HG03354 (cell line): ENCODE measurements at regions not wholly inside any gene's neighbourhood (a gene's known extent, or its start where the extent isn't known, plus 50 kb on each side); places are given as distances from the start of the nearest gene placed in this dataset.
A peak's percentile ranks its signal among the peaks of the same experiment; 100 is the strongest.

Source experiments
- ATAC-seq: cut with Tn5 transposase; IDR thresholded peaks from one replicate; pipeline ENCODE4 v1.9.1; 2021; ENCODE audit warnings: mild to moderate bottlenecking; ENCODE audit not compliant: unreplicated experiment, poor library complexity, severe bottlenecking

GRCh38 chr2:150174056-150174805 lies 313.2 kb downstream of the RND3 start:
- no peak for ATAC-seq

DNA sequence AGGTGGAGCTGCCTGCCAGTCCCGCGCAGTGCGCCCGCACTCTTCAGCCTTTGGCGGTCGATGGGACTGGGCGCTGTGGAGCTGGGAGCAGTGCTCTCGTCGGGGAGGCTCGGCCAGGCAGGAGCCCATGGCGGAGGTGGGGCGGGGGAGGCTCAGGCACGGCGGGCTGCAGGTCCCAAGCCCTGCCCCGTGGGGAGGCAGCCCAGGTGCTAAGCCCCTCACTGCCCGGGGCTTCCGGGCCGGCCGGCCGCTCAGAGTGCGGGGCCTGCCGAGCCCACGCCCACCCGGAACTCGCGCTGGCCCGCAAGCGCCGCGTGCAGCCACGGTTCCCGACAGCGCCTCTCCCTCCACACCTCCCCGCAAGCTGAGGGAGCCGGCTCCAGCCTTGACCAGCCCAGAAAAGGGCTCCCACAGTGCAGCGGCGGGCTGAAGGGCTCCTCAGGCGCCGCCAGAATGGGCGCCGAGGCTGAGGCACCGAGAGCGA lies 316.4 kb downstream of the RND3 start:
- ATAC-seq: no peak

DNA sequence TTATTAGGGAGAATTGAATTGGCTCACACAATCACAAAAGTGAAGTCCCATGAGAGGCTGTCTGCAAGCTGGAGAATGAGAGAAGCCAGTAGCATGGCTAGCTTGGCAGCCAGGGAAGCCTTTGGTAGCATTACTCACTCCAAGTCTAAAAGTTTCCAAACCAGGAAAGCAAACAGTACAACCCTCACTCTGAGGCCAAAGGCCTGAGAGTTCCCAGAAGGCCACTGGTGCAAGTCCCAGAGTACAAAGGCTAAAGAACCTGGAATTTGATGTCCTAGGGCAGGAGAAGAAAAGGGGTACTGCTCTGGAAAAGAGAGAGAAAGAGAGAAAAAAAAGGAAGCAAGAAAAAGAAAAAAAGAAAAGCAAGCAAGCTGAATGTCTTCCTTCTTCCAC lies 318.2 kb downstream of the RND3 start:
- ATAC-seq: no peak

DNA sequence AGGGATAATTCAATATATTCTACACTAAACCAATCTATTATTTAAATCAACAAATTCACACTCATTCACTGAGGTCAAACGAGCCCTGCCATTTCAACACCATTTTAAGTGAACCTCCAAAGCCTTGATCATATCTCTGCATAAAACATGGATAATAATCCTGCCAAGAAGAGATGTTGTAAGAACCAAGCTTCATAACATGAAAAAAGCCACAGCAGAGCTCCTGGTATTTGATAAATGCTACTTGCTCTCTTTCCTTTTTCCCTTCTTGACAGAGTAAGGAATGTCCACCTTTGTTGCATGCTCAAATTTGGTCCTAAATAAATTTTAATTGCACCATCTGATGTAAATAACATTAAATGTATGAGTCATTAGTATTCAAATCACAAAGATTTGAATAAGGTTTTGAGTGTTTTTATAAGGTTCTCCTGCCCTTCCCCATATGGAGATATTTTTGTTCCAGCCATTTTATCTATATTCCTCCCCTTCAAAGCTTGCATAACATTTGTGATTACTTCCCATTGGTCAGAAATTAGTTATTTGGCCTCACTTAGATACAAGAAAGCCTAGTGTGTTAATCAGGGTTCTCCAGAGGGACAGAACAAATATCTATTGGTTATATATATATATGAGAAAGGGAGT lies 318.8 kb downstream of the RND3 start:
- no peak for ATAC-seq

DNA sequence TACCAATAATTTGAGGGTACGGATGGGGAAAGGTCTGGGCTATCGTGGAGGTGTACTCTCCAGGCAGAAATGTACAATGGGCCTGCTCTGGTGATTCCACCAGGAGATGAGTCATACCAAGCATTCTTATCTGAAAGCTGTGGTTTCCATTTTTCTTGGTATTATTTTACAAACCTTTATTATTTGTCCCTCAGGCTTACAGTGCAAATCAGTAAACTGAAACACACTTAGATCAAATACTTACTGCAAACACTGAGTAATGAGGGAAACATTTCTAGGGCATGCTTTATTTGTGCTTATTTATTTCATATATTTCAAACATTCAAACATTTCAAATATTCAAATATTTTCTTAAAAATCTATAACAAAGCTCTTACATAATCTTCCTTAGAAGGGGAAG lies 319.8 kb downstream of the RND3 start:
- peak; percentile 87 for ATAC-seq

- ATAC-seq: no peak
Measured at GRCh38 chr2:150166313-150167051, 321.0 kb downstream of the RND3 start.

DNA sequence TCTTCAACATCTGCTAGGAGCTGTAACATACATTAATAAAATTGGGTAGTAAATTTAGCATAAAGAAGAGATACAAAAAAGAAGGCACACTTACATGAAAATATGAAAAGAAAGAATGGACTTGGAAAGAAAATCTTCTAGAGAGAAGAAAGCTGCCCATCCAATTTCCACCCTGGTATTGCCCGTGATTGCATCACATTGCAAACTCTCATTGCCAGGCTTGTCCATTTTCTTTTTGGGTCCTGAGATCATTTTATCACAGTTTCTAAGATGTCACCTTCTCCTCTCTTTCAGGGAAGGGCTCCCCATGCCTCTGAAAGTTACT lies 321.5 kb downstream of the RND3 start:
- ATAC-seq: no peak

DNA sequence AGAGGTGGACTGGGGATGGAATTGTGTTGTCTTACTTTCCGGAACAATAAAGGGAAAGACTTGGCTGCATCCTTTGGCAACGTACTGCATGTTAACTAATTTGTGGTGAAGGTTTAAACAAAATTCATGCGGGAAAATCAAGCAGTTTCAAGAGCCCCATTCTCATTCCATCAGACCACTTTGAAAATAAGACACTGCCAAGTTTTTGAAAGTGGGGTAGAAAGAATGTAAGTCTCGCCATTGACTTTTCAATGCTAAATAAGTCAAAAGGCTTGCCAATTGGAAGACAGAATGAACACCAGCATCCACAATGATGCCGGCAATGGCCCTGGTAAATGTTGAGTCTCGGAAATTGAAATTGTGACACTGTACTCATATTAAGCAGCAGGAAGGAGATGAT lies 322.0 kb downstream of the RND3 start:
- ATAC-seq: no peak

DNA sequence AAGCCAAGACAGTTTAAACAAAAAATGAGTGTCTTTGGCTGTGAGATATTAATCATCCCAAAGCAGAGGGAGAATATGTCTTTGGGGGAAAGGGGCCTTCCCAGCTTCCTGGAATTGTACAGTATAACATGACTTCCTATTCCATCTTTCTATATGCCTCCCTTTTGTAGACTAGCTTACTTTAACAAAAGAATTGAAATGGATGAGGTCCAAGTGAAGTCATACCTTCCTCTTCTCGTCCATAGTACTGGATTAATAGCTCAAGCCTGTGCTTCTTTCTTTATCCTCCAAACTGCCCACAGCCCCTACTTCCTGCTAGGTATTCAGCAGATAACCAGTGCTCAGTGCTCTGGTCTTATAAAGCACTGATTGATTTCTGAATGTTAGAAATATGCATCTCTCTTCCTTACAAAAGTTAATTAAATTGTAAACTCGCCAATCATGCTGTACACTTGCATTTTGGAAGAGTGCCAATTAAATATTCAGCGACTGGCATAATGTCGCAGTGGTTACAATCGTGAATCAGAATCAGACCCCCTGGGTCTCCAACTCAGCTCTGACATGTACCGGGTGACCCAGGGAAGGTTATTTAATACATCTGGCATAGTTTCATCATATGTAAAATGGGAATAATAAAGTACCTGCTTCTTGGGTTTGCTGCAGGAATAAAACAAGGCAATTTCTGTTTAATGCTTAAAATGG lies 325.1 kb downstream of the RND3 start:
- ATAC-seq: no peak

DNA sequence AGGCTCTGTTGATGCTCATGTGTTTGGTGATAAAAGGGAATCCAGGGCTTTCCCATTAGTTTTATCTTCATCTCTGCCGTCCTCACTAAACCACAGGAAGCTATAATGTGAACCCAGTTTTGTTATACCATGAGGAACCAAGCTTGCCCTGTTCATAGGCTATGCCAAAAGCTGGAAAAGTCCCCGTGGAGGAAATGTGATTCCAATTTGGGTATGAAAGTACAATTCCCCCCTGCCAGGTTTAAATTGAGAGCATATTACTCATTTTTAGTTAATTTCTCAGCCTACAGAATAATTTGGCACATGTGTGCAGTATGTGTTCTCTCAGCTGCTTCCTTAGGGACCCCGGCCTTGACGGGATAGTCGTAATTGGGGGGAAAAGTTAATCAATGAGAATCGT lies 327.4 kb downstream of the RND3 start:
- ATAC-seq: no peak

DNA sequence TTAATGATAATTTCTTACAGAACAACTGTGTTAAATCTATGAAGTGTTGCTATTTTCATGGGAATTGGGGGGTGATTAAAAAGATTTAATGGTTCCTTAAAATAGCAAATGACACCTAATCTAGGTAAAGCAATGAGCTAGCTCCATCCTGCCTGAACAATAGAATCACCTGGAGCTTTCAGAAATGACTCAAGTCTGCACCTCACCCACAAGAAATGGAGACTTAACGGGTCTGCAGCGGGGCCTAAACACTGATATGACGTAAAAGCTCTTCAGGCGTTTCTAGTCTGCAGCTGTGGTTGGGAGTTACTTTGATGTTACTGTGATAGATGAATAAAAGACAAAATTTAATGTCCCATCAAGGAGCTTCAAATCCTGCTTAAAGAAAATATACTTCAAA lies 328.2 kb downstream of the RND3 start:
- ATAC-seq: no peak

- ATAC-seq: no peak
Measured at GRCh38 chr2:150156876-150157275, 330.6 kb downstream of the RND3 start.

- ATAC-seq: no peak
Measured at GRCh38 chr2:150156415-150156814, 331.1 kb downstream of the RND3 start.

- ATAC-seq: no peak
Measured at GRCh38 chr2:150154308-150154797, 333.1 kb downstream of the RND3 start.

DNA sequence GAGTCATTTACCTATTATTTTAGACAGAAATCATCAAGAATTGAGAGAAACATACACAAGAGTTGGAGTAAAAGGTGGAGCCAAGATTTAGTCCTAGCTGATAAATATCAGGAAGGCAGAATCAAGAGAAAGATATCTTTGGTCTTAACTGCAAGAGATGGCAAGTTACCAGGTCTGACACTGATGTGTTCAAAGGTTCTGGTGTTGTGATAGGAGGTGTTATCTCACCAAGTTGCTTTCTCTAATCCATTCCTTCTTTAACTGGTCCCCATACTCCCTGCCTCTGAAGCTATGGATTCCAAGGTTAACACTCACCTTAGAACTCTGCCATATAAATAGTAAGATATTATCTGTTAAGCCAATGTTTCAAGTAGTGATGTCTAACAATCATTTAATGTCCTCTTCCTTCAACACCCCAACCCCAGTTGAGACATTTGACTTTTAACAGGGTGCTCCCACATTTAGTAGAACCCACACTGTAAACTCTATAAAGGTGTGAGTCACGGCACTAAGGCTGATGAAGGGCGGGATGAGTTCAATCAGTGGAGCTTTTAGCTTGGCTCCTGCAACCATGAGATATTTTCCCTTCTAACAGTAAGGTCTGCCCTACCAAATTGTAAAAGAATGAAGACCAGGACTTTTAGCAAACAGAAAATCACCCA lies 333.7 kb downstream of the RND3 start:
- ATAC-seq: no peak

DNA sequence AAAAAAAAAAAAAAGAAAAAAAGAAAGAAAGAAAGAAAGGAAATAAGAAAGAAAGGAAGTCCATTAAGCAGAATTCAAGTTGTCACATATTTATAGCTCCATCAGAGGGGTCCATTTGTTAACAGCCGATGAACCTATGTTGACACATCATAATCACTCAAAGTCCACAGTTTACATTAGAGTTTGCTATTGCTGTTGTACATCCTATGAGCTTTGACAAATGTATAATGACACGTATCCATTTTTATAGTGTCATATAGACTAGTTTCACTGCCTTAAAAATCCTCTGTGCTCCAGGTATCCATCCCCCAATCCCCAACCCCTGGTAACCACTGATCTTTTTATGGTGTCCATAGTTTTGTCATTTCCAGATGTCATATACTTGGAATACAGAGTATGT lies 335.2 kb downstream of the RND3 start:
- no peak for ATAC-seq

- ATAC-seq: no peak
Measured at GRCh38 chr2:150150144-150150543, 337.3 kb downstream of the RND3 start.

DNA sequence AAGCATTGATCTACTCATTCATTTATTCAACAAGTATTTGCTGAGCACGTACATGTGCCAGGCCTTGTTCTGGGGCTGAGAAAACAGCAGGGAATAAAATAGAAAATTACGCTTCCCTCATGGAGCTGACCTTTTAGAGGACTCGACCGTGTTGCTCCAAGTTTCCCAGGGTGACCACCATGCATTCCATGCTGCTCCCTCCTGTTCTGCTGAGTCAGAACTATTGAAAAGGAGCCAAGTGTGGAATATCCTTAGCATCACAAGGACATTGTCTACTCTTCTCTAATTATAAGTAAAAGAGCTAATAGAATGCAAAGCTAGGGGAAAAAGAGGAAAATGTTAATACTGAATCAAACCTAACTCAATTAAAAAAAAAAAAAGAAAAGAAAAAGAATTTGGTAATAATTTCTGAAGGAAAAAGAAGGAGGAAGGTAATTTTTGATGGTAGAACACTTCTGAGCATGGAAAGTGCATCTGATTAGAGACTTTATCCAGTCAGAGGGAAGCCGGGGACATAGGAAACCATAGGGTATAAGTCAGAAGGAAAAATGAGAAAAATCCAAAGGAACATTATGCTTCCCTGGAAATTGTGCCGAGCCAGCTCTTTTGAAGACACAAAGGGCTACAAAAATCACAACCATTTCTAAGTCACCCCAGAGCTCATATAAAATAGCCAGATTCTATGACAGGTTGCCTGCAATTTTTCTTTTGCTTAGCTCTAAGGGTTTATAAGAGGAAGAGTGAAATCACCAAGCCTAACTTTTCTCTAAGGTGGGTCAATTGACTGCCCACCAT lies 339.4 kb downstream of the RND3 start:
- ATAC-seq: no peak

- ATAC-seq: no peak
Measured at GRCh38 chr2:150146879-150147278, 340.6 kb downstream of the RND3 start.
